ENCODE measurements at regions not wholly inside any gene's neighbourhood (a gene's known extent, or its start where the extent isn't known, plus 50 kb on each side); places are given as distances from the start of the nearest gene placed in this dataset.

- no peak for TF ChIP-seq EP300 (IDR thresholded peaks at IDR 0.05)
- no peak for TF ChIP-seq CTCF (IDR thresholded peaks at IDR 0.05)
- no peak for TF ChIP-seq POLR2A (IDR thresholded peaks at IDR 0.05)
Observed at GRCh38 chr7:67608806-67609205, 612.2 kb downstream of the TYW1 start.

Data from gastroesophageal sphincter (tissue), 3 donors.